ENCODE measurements at regions not wholly inside any gene's neighbourhood (a gene's known extent, or its start where the extent isn't known, plus 50 kb on each side); places are given as distances from the start of the nearest gene placed in this dataset.

DNA sequence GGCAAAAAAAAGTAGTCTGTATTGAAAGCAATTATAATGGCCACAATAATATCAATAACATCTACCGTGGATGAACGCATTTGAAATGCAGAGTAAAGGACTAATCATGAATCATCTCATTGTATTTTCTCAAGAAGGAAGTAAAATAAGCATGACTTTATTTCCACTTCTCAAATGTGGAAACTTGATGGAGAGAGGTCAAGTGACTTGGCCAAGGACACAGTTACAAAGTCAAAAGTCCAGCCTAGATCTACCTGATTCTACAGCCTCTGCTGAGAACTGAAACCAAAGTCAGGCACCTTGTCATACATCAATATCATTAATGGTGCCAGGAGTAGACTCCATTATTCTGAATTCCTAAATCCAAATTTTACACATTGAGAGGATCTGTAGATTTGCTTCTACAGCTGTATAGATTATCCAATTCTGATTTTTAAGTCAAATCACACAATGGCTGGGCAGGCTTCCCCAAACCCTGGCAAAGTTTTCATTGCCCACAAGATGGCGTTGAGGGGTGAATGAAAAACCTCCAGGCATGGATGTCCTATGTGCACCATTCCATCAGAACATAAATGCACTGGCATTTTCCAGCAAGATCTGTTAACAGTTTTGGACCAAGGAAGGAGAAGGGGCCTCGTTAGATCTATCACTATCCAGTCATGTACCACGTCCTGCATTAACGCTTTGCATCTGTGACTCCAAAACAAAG is 423.1 kb downstream of the MAFB start:
- DNase-seq = no peak

DNA sequence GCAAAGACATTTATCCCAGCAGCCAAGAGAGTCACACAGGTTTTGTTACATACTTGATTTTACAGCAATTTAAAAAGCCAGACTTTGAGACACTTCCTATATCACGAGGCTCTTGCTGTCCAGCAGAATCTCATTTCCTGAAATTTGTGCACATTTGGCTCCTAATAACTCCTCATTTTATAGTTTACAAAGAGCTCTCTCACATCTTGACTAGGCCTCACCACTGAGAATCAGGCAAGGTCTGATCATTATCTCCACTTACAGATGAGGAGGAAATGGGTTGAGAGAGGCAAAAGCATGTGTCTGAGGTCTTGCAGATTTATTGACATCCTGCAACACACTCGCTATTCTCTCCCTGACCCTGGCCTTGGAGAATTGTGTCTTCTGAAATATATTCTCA is 426.8 kb downstream of the MAFB start:
- no peak for DNase-seq

DNA sequence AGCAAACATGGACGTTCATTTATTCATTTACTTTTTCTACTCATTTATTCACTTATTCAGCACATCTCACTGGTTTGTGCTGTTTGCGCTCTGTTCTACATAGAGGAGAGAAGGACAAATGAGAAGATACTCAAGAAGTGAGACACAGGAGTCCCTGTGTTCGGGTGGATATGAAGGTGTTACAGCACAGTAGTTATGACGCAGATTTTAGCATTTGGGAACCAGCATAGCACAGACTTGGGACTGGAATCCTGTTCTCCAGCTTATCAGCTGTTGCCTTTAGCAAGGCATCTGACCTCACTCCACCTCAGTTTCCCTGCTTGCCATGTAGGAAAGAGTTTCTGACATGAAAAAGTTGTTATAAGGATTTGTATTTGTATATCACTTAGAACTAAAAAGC is 430.1 kb downstream of the MAFB start:
- DNase-seq = no peak

DNA sequence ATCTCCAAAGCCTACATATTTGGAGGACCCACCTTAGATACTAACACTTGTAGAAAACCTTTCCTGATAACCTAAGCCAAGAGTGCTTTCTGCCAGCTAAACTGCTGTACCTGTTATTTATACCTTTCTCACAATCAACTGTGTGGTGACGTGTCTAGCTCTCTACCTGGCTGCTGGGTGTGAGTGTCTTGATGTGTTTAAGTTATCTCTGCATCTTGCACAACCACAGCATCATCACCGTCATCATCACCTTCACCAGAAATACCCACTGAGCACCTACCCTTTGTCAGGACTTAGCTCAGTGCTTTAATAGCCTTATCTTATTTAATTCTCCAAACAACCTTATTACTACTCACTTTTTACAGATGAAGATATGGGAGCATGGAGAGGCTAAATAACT is 431.3 kb downstream of the MAFB start:
- DNase-seq = no peak

DNA sequence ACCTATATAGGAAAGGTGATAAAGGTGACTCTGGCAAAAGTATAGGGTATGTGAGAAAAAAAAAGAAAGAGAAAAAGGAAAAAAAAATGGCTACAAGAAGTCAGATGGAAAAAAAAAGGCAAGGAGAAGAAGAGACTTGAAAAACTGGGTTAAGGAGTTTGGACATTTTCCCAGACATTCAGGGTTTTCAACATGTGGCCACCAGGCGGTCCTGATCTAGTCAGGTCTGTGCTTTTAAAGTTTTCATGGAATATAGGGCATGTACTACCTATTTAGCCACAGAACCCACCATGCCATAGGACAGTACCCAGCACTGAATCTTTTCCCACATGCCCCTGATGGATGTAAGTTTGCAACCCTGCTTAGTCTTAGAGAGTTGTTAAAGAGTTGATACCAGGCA is 433.7 kb downstream of the MAFB start:
- DNase-seq = no peak

DNA sequence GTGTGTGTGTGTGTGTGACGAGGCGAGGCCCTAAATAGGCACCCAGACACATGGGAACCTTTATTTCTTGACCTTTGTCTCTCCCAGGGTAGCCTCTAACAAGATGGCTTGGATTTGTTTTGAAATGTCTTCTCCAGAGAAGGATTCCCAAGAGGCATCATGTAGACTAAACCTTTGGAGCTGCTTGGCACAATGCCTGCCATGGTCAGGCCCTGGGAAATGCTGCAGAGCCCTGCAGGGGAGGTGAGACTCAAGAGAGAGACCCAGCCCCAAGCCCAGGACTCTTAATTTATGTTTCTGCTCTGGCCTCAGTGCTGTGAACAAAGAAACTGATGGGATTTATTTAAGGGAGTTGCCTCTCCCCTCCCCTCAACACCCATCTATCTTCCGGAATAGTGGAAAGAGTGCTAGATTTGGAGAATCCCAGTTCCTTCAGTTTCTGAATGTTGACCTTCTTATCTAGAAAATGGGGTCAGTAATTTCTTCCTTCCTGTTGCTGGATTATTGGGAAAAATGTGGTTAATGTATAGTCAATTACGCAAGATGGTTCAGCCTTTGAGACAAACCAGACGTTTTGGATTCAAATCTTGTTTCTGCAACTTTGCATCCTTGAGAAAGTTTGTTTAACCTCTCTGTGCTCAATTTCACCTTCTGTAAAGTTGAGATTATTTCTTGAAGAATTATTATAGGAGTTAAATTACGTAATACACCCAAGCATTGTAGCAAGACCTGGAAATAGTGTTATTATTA is 434.8 kb downstream of the MAFB start:
- DNase-seq = no peak

DNA sequence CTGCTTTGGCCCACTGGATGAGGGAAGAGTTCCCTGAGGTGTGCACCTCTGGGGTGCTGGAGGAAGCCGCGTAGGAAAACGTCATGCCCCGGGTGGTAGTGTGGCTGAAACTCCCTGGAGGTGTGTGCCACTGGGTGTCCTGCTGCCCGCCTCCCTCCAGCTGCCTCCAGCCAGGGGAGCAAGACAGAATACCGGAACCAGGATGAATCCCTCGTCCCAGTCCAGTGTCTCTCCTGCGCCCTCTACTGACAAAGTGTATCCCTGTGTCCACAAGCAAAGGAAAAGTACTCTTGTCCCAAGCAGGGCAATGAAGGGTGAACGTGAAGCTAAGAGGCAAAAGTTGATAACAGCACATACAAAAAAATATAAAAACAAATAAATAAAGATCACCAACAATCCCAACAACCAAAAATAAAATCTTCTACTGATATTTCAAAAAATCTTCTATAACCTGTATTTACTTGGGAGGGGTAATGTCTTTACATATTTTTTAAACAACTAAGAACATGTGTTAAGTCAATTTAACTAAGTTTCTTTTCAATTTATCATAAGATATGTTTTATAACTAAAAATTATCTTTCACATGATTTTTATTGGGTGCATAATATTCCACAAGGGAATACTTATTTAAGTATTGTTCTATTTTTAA is 437.6 kb downstream of the MAFB start:
- DNase-seq = no peak

DNA sequence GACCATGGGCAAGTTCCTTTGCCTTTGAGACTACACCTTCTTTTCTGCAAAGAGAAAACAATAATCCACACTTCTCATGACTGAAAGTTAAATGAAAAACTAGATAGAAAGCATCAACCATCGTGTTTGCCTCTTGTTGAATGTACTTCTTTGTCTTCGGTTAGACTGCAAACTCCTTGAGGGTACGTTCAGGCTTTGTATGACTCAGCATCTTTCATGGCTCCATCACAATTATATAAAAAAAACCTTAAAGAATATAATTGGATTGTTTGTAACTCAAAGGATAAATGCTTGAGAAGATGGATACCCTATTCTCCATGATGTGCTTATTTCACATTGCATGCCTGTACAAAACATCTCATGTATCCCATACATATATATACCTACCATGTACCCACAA is 439.2 kb downstream of the MAFB start:
- DNase-seq = no peak

DNA sequence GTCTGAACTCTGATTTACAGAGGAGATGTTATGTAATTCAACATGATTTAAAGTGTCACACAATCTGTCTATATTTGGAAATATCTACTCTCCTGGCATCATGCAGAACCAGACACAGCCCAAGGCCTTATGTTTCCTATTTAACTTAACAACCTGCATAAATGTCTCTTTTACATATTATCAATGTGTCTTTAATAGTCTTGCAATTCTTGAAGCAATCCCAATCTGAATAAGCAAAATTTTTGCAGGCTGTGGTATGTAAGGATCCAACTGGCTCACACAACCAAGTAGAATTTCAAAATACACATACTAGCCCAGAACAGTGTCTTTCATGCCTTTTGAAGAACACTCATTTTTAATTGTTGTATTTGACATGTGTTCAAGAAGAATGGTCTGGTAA is 443.2 kb downstream of the MAFB start:
- no peak for DNase-seq

DNA sequence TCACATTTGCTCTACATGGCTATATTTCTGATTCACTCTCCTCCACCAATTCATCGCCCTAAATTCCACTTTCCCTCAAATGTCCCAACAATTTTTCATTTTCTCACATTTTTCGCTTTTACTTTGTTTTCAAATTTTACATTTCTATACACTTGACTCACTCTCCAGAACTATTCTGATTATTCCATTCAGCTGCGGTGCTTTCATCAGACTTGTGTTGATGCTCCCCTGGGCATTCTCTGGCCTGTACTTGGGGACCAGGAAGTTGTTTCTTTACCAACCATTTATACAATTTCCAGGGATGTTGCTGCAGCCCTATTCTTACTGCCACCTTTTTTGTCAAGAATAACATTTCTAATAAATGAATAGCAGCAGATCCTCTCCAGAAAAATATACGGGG is 444.8 kb downstream of the MAFB start:
- DNase-seq = no peak

DNA sequence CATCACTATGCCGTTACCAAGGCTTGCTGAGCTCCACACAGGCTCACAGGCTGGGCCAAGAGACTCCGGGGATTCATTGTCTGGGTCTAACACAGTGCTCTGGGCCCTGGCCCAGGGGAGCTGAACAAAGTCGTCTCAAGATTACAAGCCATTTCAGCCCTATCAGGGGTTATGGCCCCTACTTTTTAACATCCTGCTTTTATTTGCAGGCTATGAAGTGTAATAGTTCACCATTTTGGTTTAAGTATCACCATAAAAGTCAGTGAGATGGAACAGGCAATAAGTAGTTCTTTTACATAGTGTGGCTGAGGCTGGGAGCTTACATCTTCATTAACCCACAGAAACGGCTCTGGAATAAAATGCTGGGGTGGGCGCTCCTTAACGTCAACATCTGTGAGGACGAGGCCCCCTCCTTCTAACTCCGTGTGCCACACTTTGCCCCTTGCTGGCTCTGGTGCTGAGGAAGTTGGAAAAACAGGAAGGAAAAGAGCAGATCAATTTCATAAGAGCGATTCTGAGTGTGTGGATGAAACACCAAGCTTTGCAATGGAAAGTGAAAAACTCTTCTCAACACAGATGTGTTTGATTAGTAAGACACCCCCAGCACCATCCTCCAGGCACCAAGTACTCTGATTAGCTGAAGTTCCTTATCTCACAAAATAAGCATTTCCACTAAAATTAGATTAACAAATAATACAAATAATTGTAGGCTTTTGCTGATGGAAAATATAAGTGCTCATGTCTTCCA is 447.3 kb downstream of the MAFB start:
- DNase-seq = no peak

DNA sequence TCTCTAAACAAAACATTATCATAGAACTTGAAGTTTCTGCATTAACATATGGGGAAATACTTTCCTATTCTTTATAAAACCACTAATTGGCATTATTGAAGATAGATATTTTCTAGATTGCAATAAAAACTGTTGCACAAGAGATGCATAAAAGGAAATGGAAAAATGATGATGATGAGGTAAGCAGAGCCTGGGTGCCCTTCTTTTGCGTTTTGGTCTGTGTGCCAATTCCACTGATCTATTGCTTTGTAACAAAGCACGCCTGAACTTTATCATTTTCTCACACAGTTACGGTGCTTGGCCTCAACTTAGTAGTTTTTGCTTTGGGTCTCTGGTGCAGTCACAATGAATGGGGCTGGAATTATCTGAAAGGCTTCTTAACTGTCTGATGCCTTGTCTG is 450.5 kb downstream of the MAFB start:
- DNase-seq = no peak

DNA sequence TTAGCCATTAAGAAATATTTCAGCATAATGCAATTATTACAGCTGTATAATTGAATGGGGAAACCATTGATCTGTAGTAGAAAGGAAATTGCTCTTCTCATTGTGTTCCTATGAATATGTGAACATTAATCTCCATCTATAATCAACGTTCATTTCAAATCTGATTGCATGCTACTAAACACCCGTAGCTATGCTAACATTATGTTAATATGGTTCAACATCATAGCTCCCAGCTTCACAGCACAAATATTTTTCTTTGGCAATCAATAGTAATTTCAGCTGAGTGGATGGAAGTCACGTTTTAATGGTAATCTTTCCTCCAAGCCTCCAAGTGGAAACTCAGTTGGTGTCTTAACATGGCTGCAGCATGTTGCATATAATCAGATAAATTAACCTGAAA is 454.4 kb downstream of the MAFB start:
- no peak for DNase-seq

DNA sequence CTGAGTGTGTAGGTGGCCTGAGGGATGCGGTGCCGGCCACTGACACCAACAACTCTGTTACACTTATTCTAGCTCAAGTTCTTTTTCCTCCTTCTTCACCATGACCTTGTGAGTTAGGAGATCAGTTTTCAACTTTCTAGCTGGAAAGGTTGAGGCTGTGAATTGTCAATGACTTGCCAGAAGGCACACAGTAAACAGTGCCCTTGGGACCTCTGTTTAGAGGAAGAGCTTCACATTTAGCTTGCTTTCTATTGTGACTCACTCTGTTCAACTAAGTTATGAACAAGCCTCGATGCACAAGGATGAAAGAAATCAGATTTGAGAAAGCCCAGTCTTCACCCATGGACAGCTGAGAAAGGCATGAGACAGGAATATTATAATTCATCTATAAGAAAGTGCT is 455.6 kb downstream of the MAFB start:
- DNase-seq = no peak

DNA sequence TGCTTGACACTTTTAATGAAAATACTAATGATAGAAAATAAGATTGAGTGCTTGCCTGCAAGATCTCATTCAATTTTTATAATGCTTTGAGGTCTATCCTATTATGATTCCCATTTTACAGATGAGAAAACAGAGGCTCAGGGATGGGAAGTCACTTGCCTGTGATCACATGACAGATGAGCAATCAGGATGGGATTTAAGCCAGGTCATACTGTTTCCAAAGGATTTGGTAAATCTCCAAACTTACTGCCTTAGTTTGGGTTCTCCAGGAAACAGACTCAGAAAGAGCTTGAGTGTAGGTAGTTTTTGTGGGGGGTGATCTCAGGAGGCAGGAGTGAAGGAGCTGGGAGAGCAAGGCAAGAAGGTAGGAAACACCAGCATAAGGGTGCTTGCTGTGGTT is 456.3 kb downstream of the MAFB start:
- no peak for DNase-seq

DNA sequence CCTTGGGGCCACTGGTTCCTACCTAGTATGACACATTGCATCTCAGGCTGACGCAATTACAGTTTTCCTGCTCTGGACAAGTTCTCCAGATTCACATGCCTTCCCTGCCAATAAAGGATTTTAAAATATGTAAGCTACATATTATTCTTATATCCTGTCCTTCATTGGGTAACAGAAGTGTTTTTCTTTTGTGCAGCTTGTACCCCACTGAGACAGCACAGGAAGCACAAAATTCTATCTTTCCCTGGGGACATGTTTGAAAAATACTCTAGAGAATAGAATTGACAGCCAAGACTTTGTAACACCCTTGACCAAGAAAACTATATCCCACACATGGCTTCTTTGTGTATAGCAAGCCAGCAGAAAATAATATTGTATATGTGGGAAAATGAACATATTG is 456.8 kb downstream of the MAFB start:
- no peak for DNase-seq

DNA sequence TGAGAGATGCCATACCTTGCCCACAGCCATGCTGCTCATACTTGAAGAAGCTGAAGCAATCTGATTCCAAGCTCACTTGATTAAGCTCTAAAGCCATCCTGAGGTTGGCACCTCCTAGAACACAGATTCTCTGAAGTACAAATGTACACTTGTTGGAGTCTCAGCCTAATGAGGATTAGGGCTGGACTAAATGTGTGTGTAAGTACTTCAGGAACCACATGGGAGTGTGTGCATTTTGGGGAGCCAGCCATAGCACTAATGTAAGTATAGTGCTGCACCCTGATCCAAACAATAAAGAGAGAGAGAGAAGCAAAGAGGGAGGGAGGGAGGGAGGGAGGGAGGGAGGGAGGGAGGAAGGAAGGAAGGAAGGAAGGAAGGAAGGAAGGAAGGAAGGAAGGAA is 458.6 kb downstream of the MAFB start:
- no peak for DNase-seq

DNA sequence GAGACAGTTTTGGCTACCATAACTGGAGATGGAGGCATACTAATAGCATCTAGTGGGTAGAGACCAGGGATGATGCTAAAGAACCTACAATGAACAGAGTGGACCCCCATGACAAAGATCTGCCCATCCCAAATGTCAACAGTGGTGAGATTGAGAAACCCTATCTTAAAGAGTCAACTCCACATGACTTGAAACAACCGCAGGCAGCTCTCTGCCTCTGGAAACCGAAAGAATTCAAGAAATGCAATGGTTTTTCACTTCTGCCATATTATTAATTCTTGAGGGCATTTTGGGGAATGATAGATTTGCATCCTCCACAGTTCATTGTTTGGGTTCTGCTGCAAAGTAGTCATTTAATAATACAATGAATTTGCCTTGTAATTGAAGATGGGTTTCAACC is 463.4 kb downstream of the MAFB start:
- DNase-seq = no peak

DNA sequence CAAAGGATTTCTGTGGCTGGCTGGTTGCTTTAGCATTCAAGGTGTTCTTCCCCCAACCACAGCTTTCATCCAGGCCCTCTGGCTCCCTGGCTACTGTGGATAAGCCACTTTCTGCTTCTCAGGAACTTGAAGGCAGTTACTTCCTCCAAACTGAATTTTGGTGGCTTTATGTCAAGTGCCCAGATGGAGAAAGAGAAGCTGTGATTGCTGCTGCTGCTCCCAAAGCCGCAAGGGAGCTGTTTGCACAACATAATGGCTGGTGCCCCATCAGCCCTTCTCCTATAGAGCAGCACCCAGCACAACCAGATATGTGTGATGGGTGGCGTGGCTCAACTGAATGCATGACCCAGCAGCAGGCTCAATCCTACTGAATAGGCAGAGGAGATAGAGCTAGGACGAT is 465.2 kb downstream of the MAFB start:
- DNase-seq = no peak

DNA sequence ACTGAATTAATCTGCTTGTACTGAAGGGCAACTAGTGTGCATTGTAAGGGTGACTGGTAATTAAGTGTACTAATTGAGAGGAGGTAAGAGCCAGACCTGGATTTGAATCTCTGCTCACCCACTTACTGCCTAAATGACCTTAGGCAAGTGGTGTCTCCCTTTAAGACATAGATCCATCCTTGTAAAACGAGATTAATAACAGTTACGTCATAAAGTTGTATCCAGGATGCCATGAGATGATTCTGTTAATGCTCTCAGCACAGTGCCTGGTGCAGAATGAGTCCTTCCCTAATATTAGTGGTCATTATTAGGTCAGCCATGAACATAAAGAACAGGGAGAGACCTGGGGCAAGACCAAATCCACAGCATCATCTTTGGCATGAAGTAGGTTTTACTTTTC is 470.1 kb downstream of the MAFB start:
- DNase-seq = no peak

DNA sequence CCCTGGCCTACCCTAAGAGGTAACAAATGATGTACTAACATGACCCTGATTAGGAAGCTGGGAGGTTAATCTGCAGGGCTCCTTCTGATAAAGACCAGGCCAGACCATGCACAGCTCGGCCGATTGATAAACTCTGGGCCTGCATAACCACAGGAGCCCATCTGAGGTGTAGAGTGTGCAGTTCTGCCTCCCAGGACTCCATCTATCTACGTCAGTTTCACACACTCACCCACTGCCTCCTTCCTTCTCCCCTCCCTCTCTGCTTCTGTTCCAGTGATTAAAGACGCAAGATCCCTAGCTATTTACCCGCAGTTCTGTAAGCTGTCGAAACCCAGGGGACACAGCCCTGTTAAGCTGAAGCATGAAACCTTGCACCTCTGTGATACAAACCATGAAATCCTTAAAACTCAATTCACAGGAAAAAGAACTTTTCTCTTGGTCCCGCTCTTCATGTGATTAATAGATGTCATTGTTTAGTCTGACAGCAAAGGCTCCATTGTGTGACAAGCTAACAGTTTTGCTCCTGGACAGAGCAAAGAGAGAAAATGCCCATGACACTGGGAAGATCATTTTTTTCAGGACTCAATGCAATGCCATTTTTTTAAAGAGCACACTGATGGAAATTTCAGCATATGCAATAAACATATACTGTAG is 470.6 kb downstream of the MAFB start:
- DNase-seq = no peak

DNA sequence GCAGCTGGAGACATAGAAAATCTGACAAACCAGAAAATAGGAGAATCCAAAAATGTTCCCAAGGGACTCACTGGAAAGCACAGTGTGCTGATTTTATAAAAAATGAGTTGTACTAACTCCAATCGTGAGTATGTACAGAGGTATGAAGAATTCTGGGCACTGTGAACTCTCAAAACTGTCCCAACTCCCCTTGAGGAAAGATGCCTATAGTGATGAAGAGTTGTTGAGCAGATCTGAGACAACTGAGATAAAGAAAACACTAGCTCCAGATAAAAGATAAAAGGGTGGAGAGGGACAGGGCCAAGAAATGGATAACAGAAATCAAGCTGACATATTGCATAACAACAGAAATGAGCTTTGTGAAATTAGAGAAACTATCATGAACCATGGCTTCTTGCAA is 481.4 kb downstream of the MAFB start:
- no peak for DNase-seq

DNA sequence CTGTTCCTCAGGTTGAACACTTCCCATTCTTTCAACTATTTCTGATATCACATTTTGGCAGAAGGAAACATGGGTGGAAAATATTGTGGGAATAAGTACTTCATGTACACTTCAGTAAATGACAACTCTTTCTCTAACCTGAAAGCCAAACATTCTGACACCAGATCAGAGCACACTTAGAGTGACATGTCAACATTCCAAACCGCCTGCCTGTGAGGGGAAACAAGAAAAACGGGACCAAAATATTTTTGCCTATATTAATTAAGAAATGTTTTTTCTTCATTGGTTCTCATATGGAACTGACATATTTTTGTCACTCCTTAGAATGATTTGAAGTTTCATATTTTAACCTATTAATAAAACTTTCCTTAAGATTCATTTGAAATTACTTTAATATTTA is 483.1 kb downstream of the MAFB start:
- DNase-seq = no peak
